MM.1S (cell line): ENCODE measurements at regions not wholly inside any gene's neighbourhood (a gene's known extent, or its start where the extent isn't known, plus 50 kb on each side); places are given as distances from the start of the nearest gene placed in this dataset.

Experiments used
- DNase-seq: peaks from one replicate; pipeline ENCODE4 v3.0.0-alpha.2; 2015
- H2AFZ ChIP-seq: fragments of 300-600 bp; sonication (generic); 2 replicates; pipeline ENCODE4 v1.6.0; 2016; ENCODE audit warnings: antibody characterized with exemption, low read length
- H3F3A ChIP-seq: fragments of 300-600 bp; sonication (generic); 2 replicates; pipeline ENCODE4 v1.6.1; 2016; ENCODE audit warnings: mild to moderate bottlenecking, antibody characterized with exemption, low read length, moderate library complexity, mixed read lengths; ENCODE audit not compliant: insufficient read depth
- H3K27ac ChIP-seq: fragments of 300-600 bp; sonication (generic); 2 replicates; pipeline ENCODE4 v1.5.1; 2016; ENCODE audit warnings: mild to moderate bottlenecking, low read length
- H3K27me3 ChIP-seq: fragments of 300-600 bp; sonication (generic); replicated peaks from 2 replicates; pipeline ENCODE4 v1.6.0; 2016; ENCODE audit warnings: low read length; ENCODE audit not compliant: insufficient read depth
- H3K36me3 ChIP-seq: fragments of 300-600 bp; sonication (generic); replicated peaks from 2 replicates; pipeline ENCODE4 v1.6.1; 2016; ENCODE audit warnings: mild to moderate bottlenecking, low read length, mixed read lengths; ENCODE audit not compliant: insufficient read depth
- H3K4me1 ChIP-seq: fragments of 300-600 bp; sonication (generic); 2 replicates; pipeline ENCODE4 v1.6.1; 2016; ENCODE audit warnings: low read length, mixed read lengths
- H3K4me2 ChIP-seq: fragments of 300-600 bp; sonication (generic); 2 replicates; pipeline ENCODE4 v1.6.0; 2016; ENCODE audit warnings: low read depth, low read length
- H3K4me3 ChIP-seq: fragments of 300-600 bp; sonication (generic); 2 replicates; pipeline ENCODE4 v1.5.1; 2016; ENCODE audit warnings: low read length, mixed read lengths
- H3K79me2 ChIP-seq: fragments of 300-600 bp; sonication (generic); 2 replicates; pipeline ENCODE4 v1.6.1; 2016; ENCODE audit warnings: mixed run types, low read length, mixed read lengths
- H3K9ac ChIP-seq: fragments of 300-600 bp; sonication (generic); 2 replicates; pipeline ENCODE4 v1.6.1; 2016; ENCODE audit warnings: low read length, mixed read lengths
- H3K9me2 ChIP-seq: fragments of 300-600 bp; sonication (generic); replicated peaks from 2 replicates; pipeline ENCODE4 v1.6.1; 2016; ENCODE audit warnings: mild to moderate bottlenecking, low read length, mixed read lengths; ENCODE audit not compliant: insufficient read depth
- H3K9me3 ChIP-seq: fragments of 300-600 bp; sonication (generic); replicated peaks from 2 replicates; pipeline ENCODE4 v1.6.1; 2016; ENCODE audit warnings: mild to moderate bottlenecking, low read length, mixed read lengths; ENCODE audit not compliant: insufficient read depth
- H4K20me1 ChIP-seq: fragments of 300-600 bp; sonication (generic); 2 replicates; pipeline ENCODE4 v1.6.1; 2016; ENCODE audit warnings: mild to moderate bottlenecking, low read length, moderate library complexity, mixed read lengths; ENCODE audit not compliant: insufficient read depth
- EZH2 ChIP-seq: fragments of 300-600 bp; sonication (generic); optimal IDR thresholded peaks from 2 replicates; pipeline ENCODE3; 2017; ENCODE audit warnings: low read depth, mild to moderate bottlenecking, antibody characterized with exemption, low read length, mixed read lengths
- EZH2phosphoT487 ChIP-seq: fragments of 300-600 bp; sonication (generic); IDR thresholded peaks from 2 replicates; pipeline ENCODE4 v1.6.1; 2018; ENCODE audit warnings: antibody characterized with exemption, low read length
- TF ChIP-seq, protein P1 (sequence below): fragments of 300-600 bp; sonication (generic); IDR thresholded peaks from 2 replicates; pipeline ENCODE4 v1.5.1; 2016; ENCODE audit warnings: antibody characterized with exemption, low read length, mixed read lengths

- Histone ChIP-seq H3K27me3 (no peaks in the 10 kb centered on the region), H3K9me3 (no peaks in the 10 kb centered on the region), H4K20me1 (no peaks in the 10 kb centered on the region), H3K9me2 (no peaks in the 10 kb centered on the region), H3K4me2 (no peak overlapping the region), H3K79me2 (no peaks in the 10 kb centered on the region), H3K36me3 (no peaks in the 10 kb centered on the region), H3K4me3 (no peak overlapping the region), H3K27ac (no peak overlapping the region), H3K4me1 (no peaks in the 10 kb centered on the region), H3K9ac (no peak overlapping the region), H2AFZ (no peak overlapping the region), H3F3A (no peaks in the 10 kb centered on the region)
- TF ChIP-seq, protein P1, sequence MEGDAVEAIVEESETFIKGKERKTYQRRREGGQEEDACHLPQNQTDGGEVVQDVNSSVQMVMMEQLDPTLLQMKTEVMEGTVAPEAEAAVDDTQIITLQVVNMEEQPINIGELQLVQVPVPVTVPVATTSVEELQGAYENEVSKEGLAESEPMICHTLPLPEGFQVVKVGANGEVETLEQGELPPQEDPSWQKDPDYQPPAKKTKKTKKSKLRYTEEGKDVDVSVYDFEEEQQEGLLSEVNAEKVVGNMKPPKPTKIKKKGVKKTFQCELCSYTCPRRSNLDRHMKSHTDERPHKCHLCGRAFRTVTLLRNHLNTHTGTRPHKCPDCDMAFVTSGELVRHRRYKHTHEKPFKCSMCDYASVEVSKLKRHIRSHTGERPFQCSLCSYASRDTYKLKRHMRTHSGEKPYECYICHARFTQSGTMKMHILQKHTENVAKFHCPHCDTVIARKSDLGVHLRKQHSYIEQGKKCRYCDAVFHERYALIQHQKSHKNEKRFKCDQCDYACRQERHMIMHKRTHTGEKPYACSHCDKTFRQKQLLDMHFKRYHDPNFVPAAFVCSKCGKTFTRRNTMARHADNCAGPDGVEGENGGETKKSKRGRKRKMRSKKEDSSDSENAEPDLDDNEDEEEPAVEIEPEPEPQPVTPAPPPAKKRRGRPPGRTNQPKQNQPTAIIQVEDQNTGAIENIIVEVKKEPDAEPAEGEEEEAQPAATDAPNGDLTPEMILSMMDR = no peak
- TF ChIP-seq EZH2 (no peak), EZH2phosphoT487 (no peak)
- DNase-seq = no peak
Measured at GRCh38 chr5:97452646-97453045, 269.6 kb upstream of the RIOK2 start.

GRCh38 chr5:97453263-97453662 lies 270.2 kb upstream of the RIOK2 start:
- no peaks in the 10 kb centered on the region for H3K36me3 ChIP-seq
- H3K4me1 ChIP-seq = no peaks in the 10 kb centered on the region
- no peaks in the 10 kb centered on the region for H3K9me2 ChIP-seq
- H3K4me3 ChIP-seq = no peak overlapping the region
- H2AFZ ChIP-seq = no peak overlapping the region
- no peak for DNase-seq
- no peak overlapping the region for H3K9ac ChIP-seq
- H3K79me2 ChIP-seq = no peaks in the 10 kb centered on the region
- H3F3A ChIP-seq = no peaks in the 10 kb centered on the region
- H3K9me3 ChIP-seq = no peaks in the 10 kb centered on the region
- no peaks in the 10 kb centered on the region for H4K20me1 ChIP-seq
- no peaks in the 10 kb centered on the region for H3K27me3 ChIP-seq
- TF ChIP-seq, protein P1 = no peak
- H3K4me2 ChIP-seq = no peak overlapping the region
- no peak overlapping the region for H3K27ac ChIP-seq

GRCh38 chr5:97454015-97454414 lies 271.0 kb upstream of the RIOK2 start:
- Histone ChIP-seq H3K9ac (no peak overlapping the region), H3K9me3 (no peaks in the 10 kb centered on the region), H3K27me3 (no peaks in the 10 kb centered on the region), H3F3A (no peaks in the 10 kb centered on the region; the same call in 1 of the 2 replicates), H3K79me2 (no peaks in the 10 kb centered on the region), H3K36me3 (no peaks in the 10 kb centered on the region), H3K4me2 (no peak overlapping the region), H4K20me1 (no peaks in the 10 kb centered on the region), H3K4me3 (no peak overlapping the region), H3K27ac (no peak overlapping the region), H2AFZ (no peak overlapping the region), H3K9me2 (no peaks in the 10 kb centered on the region), H3K4me1 (0 out of 2 replicates have a peak, but pooled peaks cover 2% of the 10 kb centered on the region)
- TF ChIP-seq EZH2phosphoT487 (no peak), EZH2 (no peak)
- TF ChIP-seq, protein P1 = no peak
- DNase-seq = no peak
